HEK293 (cell line): ENCODE measurements at regions not wholly inside any gene's neighbourhood (a gene's known extent, or its start where the extent isn't known, plus 50 kb on each side); places are given as distances from the start of the nearest gene placed in this dataset.

Experiments used
- CTCF ChIA-PET: fragments of 350-600 bp; formaldehyde crosslinking; extraction: SDS; loops from one replicate; lab custom pipeline; 2021; ENCODE audit warnings: antibody characterized with exemption; lab: Yijun Ruan, JAX
- POLR2A ChIA-PET: fragments of 300-600 bp; formaldehyde crosslinking; extraction: SDS; loops from one replicate; lab custom pipeline; 2020; ENCODE audit warnings: antibody characterized with exemption, inconsistent platforms; lab: Yijun Ruan, JAX
- H3K27ac ChIP-seq: fragments of 200-500 bp; sonication (Bioruptor generic); 2 replicates; pipeline ENCODE4 v1.5.1; 2014; ENCODE audit warnings: low read depth, low read length, control low read depth, inconsistent platforms; ENCODE audit errors: extremely low read depth
- H3K36me3 ChIP-seq, 2 experiments: fragments of 200-500 bp in 1 of 2; sonication (Bioruptor generic) in 1 of 2; 1 replicate in 1 of 2; 2 replicates in 1 of 2; pipeline ENCODE4 v1.5.1; 2014 to 2017; ENCODE audit warnings: inconsistent platforms in 2 of 2, low read length in 2 of 2; ENCODE audit not compliant: control insufficient read depth in 2 of 2, insufficient read depth in 1 of 2
- H3K4me1 ChIP-seq: fragments of 200-500 bp; sonication (Bioruptor generic); 2 replicates; pipeline ENCODE4 v1.5.1; 2014; ENCODE audit warnings: mild to moderate bottlenecking, low read length, inconsistent platforms; ENCODE audit not compliant: control insufficient read depth, insufficient read depth
- H3K4me3 ChIP-seq: 2 replicates; pipeline ENCODE4 v1.5.1; 2011; ENCODE audit warnings: low read depth, mild to moderate bottlenecking, control low read depth, low read length, moderate library complexity
- H3K9me3 ChIP-seq: fragments of 200-500 bp; sonication (Bioruptor generic); 2 replicates; pipeline ENCODE4 v1.5.1; 2014; ENCODE audit warnings: low read depth, low read length, inconsistent platforms; ENCODE audit not compliant: control insufficient read depth, insufficient read depth
- HOXA7 ChIP-seq: sonication (generic); formaldehyde crosslinking; IDR thresholded peaks from 2 replicates; pipeline ENCODE4 v1.8.1; 2022; ENCODE audit warnings: missing genetic modification reagents, borderline replicate concordance
- KLF10 ChIP-seq: fragments of 450-650 bp; IDR thresholded peaks from 2 replicates; pipeline ENCODE4 v1.5.1; 2018; ENCODE audit warnings: missing biosample characterization, mild to moderate bottlenecking, missing genetic modification characterization
- KLF9 ChIP-seq: fragments of 450-650 bp; formaldehyde crosslinking; IDR thresholded peaks from 2 replicates; pipeline ENCODE4 v1.5.1; 2016; ENCODE audit warnings: missing biosample characterization, missing genetic modification characterization, low read depth
- MYNN ChIP-seq: fragments of 450-650 bp; formaldehyde crosslinking; IDR thresholded peaks from 2 replicates; pipeline ENCODE4 v1.5.1; 2016; ENCODE audit warnings: missing biosample characterization, missing genetic modification characterization, borderline replicate concordance
- MZF1 ChIP-seq: fragments of 450-650 bp; formaldehyde crosslinking; IDR thresholded peaks from 2 replicates; pipeline ENCODE4 v1.5.1; 2017; ENCODE audit warnings: missing biosample characterization, missing genetic modification characterization, borderline replicate concordance
- ZNF112 ChIP-seq: fragments of 450-650 bp; formaldehyde crosslinking; IDR thresholded peaks from 2 replicates; pipeline ENCODE4 v1.5.0; 2017; ENCODE audit warnings: missing biosample characterization, missing genetic modification characterization
- ZNF146 ChIP-seq: fragments of 450-650 bp; formaldehyde crosslinking; IDR thresholded peaks from 2 replicates; pipeline ENCODE4 v1.5.1; 2016; ENCODE audit warnings: missing biosample characterization, missing genetic modification characterization
- ZNF19 ChIP-seq: fragments of 450-650 bp; formaldehyde crosslinking; IDR thresholded peaks from 2 replicates; pipeline ENCODE4; 2016; ENCODE audit warnings: missing biosample characterization, missing genetic modification characterization, low read depth
- ZNF2 ChIP-seq: fragments of 450-650 bp; formaldehyde crosslinking; IDR thresholded peaks from 2 replicates; pipeline ENCODE4 v1.5.1; 2016; ENCODE audit warnings: missing biosample characterization, missing genetic modification characterization
- ZNF223 ChIP-seq: fragments of 450-650 bp; formaldehyde crosslinking; IDR thresholded peaks from 2 replicates; pipeline ENCODE4 v1.5.1; 2016; ENCODE audit warnings: missing biosample characterization, missing genetic modification characterization
- ZNF292 ChIP-seq: fragments of 450-650 bp; formaldehyde crosslinking; IDR thresholded peaks from 2 replicates; pipeline ENCODE4 v1.5.1; 2016; ENCODE audit warnings: low read depth, missing biosample characterization, missing genetic modification characterization, borderline replicate concordance
- ZNF324 ChIP-seq: fragments of 450-650 bp; formaldehyde crosslinking; IDR thresholded peaks from 2 replicates; pipeline ENCODE4 v1.5.1; 2016; ENCODE audit warnings: missing biosample characterization, missing genetic modification characterization
- ZNF354C ChIP-seq: fragments of 450-650 bp; formaldehyde crosslinking; IDR thresholded peaks from 2 replicates; pipeline ENCODE4 v1.5.1; 2016; ENCODE audit warnings: missing biosample characterization, missing genetic modification characterization, low read depth, borderline replicate concordance
- ZNF37A ChIP-seq: fragments of 450-650 bp; IDR thresholded peaks from 2 replicates; pipeline ENCODE4 v1.5.1; 2018; ENCODE audit warnings: missing biosample characterization, missing genetic modification characterization
- ZNF394 ChIP-seq: fragments of 450-650 bp; formaldehyde crosslinking; IDR thresholded peaks from 2 replicates; pipeline ENCODE4 v1.5.1; 2016; ENCODE audit warnings: missing biosample characterization, missing genetic modification characterization, mild to moderate bottlenecking, moderate library complexity, borderline replicate concordance
- ZNF549 ChIP-seq: fragments of 450-650 bp; IDR thresholded peaks from 2 replicates; pipeline ENCODE4 v1.5.1; 2018; ENCODE audit warnings: missing biosample characterization, missing genetic modification characterization, mild to moderate bottlenecking, inconsistent platforms, moderate library complexity
- ZNF624 ChIP-seq: fragments of 450-650 bp; formaldehyde crosslinking; IDR thresholded peaks from 2 replicates; pipeline ENCODE4 v1.5.1; 2017; ENCODE audit warnings: missing biosample characterization, missing genetic modification characterization
- ZNF658 ChIP-seq: fragments of 450-650 bp; formaldehyde crosslinking; IDR thresholded peaks from 2 replicates; pipeline ENCODE4; 2016; ENCODE audit warnings: missing biosample characterization, missing genetic modification characterization
- ZNF664 ChIP-seq: fragments of 450-650 bp; formaldehyde crosslinking; IDR thresholded peaks from 2 replicates; pipeline ENCODE4 v1.5.1; 2016; ENCODE audit warnings: missing biosample characterization, missing genetic modification characterization
- ZNF785 ChIP-seq: fragments of 450-650 bp; formaldehyde crosslinking; IDR thresholded peaks from 2 replicates; pipeline ENCODE4 v1.5.1; 2016; ENCODE audit warnings: missing biosample characterization, missing genetic modification characterization
- ZNF791 ChIP-seq: fragments of 450-650 bp; formaldehyde crosslinking; IDR thresholded peaks from 2 replicates; pipeline ENCODE4 v1.5.1; 2016; ENCODE audit warnings: missing biosample characterization, missing genetic modification characterization
- TF ChIP-seq, protein P1 (sequence below): fragments of 450-650 bp; formaldehyde crosslinking; IDR thresholded peaks from 2 replicates; pipeline ENCODE4 v1.5.1; 2016; ENCODE audit warnings: missing biosample characterization, missing genetic modification characterization
- TF ChIP-seq, protein P2 (sequence below): fragments of 450-650 bp; formaldehyde crosslinking; optimal IDR thresholded peaks from 2 replicates; pipeline ENCODE3; 2016; ENCODE audit warnings: missing biosample characterization, mild to moderate bottlenecking, missing genetic modification characterization
- TF ChIP-seq, protein P3 (sequence below): fragments of 450-650 bp; formaldehyde crosslinking; conservative IDR thresholded peaks from 2 replicates; pipeline ENCODE4 v1.5.1; 2016; ENCODE audit warnings: low read depth, missing biosample characterization, missing genetic modification characterization
- TF ChIP-seq, protein P4 (sequence below): fragments of 450-650 bp; formaldehyde crosslinking; IDR thresholded peaks from 2 replicates; pipeline ENCODE4; 2016; ENCODE audit warnings: missing biosample characterization, missing genetic modification characterization
- TF ChIP-seq, protein P5 (sequence below): fragments of 450-650 bp; formaldehyde crosslinking; IDR thresholded peaks from 2 replicates; pipeline ENCODE4 v1.5.1; 2016; ENCODE audit warnings: missing biosample characterization, missing genetic modification characterization
- TF ChIP-seq, protein P6 (sequence below): fragments of 450-650 bp; formaldehyde crosslinking; IDR thresholded peaks from 2 replicates; pipeline ENCODE4 v1.5.0; 2017; ENCODE audit warnings: missing biosample characterization, missing genetic modification characterization, borderline replicate concordance

- H3K36me3 ChIP-seq, result no peaks in the 10 kb centered on the region
- H3K27ac ChIP-seq, result no peak overlapping the region
- H3K4me3 ChIP-seq, result no peak overlapping the region
- no peak for TF ChIP-seq ZNF394
- TF ChIP-seq ZNF324, result no peak
- no peak for TF ChIP-seq ZNF112
- no peak for TF ChIP-seq KLF10
- TF ChIP-seq, protein P1, sequence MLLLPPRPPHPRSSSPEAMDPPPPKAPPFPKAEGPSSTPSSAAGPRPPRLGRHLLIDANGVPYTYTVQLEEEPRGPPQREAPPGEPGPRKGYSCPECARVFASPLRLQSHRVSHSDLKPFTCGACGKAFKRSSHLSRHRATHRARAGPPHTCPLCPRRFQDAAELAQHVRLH (tag by site-specific recombination), result no peak
- TF ChIP-seq ZNF2 (tag by site-specific recombination), result no peak
- TF ChIP-seq, protein P2, sequence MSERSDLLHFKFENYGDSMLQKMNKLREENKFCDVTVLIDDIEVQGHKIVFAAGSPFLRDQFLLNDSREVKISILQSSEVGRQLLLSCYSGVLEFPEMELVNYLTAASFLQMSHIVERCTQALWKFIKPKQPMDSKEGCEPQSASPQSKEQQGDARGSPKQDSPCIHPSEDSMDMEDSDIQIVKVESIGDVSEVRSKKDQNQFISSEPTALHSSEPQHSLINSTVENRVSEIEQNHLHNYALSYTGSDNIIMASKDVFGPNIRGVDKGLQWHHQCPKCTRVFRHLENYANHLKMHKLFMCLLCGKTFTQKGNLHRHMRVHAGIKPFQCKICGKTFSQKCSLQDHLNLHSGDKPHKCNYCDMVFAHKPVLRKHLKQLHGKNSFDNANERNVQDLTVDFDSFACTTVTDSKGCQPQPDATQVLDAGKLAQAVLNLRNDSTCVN, result no peak
- no peak for TF ChIP-seq ZNF624 (tag by site-specific recombination)
- TF ChIP-seq ZNF549 (tag by site-specific recombination), result no peak
- no peak for TF ChIP-seq ZNF37A (tag by site-specific recombination)
- TF ChIP-seq, protein P3, sequence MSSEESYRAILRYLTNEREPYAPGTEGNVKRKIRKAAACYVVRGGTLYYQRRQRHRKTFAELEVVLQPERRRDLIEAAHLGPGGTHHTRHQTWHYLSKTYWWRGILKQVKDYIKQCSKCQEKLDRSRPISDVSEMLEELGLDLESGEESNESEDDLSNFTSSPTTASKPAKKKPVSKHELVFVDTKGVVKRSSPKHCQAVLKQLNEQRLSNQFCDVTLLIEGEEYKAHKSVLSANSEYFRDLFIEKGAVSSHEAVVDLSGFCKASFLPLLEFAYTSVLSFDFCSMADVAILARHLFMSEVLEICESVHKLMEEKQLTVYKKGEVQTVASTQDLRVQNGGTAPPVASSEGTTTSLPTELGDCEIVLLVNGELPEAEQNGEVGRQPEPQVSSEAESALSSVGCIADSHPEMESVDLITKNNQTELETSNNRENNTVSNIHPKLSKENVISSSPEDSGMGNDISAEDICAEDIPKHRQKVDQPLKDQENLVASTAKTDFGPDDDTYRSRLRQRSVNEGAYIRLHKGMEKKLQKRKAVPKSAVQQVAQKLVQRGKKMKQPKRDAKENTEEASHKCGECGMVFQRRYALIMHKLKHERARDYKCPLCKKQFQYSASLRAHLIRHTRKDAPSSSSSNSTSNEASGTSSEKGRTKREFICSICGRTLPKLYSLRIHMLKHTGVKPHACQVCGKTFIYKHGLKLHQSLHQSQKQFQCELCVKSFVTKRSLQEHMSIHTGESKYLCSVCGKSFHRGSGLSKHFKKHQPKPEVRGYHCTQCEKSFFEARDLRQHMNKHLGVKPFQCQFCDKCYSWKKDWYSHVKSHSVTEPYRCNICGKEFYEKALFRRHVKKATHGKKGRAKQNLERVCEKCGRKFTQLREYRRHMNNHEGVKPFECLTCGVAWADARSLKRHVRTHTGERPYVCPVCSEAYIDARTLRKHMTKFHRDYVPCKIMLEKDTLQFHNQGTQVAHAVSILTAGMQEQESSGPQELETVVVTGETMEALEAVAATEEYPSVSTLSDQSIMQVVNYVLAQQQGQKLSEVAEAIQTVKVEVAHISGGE (tag by site-specific recombination), result no peak
- CTCF ChIA-PET, result no interaction called here
- POLR2A ChIA-PET, result interaction anchor here (0.7 kb wide), 1 partner anchor 445 kb away, joined by 7 read pairs; no protein-coding TSS in a partner anchor
- peaks cover 19% of the 10 kb centered on the region for H3K4me1 ChIP-seq
- no peaks in the 10 kb centered on the region for H3K9me3 ChIP-seq
Measured at GRCh38 chr1:239858529-239858928, 233.2 kb upstream of the FMN2 start.

- POLR2A ChIA-PET, result no interaction called here
- Histone ChIP-seq H3K4me3 (no peak overlapping the region), H3K36me3 (no peaks in the 10 kb centered on the region), H3K4me1 (peaks cover 15% of the 10 kb centered on the region), H3K27ac (no peak overlapping the region), H3K9me3 (no peaks in the 10 kb centered on the region)
- CTCF ChIA-PET, result interaction anchor here (0.6 to 0.8 kb wide), 3 partner anchors 10 to 522 kb away, joined by 3 to 4 read pairs (median 3); no protein-coding TSS in a partner anchor
- TF ChIP-seq, protein P4, sequence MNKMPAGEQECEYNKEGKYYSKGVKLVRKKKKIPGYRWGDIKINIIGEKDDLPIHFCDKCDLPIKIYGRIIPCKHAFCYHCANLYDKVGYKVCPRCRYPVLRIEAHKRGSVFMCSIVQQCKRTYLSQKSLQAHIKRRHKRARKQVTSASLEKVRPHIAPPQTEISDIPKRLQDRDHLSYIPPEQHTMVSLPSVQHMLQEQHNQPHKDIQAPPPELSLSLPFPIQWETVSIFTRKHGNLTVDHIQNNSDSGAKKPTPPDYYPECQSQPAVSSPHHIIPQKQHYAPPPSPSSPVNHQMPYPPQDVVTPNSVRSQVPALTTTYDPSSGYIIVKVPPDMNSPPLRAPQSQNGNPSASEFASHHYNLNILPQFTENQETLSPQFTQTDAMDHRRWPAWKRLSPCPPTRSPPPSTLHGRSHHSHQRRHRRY (tag by site-specific recombination), result no peak
- no peak for TF ChIP-seq ZNF664 (tag by site-specific recombination)
- TF ChIP-seq ZNF658 (tag by site-specific recombination), result no peak
- no peak for TF ChIP-seq ZNF146
- no peak for TF ChIP-seq ZNF354C
- TF ChIP-seq ZNF112, result no peak
- TF ChIP-seq, protein P5, sequence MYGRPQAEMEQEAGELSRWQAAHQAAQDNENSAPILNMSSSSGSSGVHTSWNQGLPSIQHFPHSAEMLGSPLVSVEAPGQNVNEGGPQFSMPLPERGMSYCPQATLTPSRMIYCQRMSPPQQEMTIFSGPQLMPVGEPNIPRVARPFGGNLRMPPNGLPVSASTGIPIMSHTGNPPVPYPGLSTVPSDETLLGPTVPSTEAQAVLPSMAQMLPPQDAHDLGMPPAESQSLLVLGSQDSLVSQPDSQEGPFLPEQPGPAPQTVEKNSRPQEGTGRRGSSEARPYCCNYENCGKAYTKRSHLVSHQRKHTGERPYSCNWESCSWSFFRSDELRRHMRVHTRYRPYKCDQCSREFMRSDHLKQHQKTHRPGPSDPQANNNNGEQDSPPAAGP, result no peak
- TF ChIP-seq HOXA7 (CRISPR knock-in tag), result no peak
- TF ChIP-seq MYNN (tag by site-specific recombination), result no peak
- no peak for TF ChIP-seq KLF9 (tag by site-specific recombination)
- TF ChIP-seq MZF1, result no peak
- no peak for TF ChIP-seq ZNF624 (tag by site-specific recombination)
- TF ChIP-seq, protein P6, sequence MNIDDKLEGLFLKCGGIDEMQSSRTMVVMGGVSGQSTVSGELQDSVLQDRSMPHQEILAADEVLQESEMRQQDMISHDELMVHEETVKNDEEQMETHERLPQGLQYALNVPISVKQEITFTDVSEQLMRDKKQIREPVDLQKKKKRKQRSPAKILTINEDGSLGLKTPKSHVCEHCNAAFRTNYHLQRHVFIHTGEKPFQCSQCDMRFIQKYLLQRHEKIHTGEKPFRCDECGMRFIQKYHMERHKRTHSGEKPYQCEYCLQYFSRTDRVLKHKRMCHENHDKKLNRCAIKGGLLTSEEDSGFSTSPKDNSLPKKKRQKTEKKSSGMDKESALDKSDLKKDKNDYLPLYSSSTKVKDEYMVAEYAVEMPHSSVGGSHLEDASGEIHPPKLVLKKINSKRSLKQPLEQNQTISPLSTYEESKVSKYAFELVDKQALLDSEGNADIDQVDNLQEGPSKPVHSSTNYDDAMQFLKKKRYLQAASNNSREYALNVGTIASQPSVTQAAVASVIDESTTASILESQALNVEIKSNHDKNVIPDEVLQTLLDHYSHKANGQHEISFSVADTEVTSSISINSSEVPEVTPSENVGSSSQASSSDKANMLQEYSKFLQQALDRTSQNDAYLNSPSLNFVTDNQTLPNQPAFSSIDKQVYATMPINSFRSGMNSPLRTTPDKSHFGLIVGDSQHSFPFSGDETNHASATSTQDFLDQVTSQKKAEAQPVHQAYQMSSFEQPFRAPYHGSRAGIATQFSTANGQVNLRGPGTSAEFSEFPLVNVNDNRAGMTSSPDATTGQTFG (tag by site-specific recombination), result no peak
- TF ChIP-seq ZNF19 (tag by site-specific recombination), result no peak
- TF ChIP-seq ZNF292 (tag by site-specific recombination), result no peak
- TF ChIP-seq ZNF223, result no peak
- TF ChIP-seq ZNF791 (tag by site-specific recombination), result no peak
- no peak for TF ChIP-seq ZNF785 (tag by site-specific recombination)
Measured at GRCh38 chr1:239861985-239862384, 229.7 kb upstream of the FMN2 start.
